Spleen (tissue), 11 donors: ENCODE measurements at regions not wholly inside any gene's neighbourhood (a gene's known extent, or its start where the extent isn't known, plus 50 kb on each side); places are given as distances from the start of the nearest gene placed in this dataset.

Experiments used
- DNase-seq: peaks from one replicate; pipeline ENCODE4 v3.0.0-alpha.2; 2020
- H3K27ac ChIP-seq, 8 donors: fragments of 200-600 bp; sonication (generic) in 7 of 8; 1 replicate in 4 of 8; 2 replicates in 4 of 8; pipeline versions ENCODE4 v1.5.0 to v1.8.0; 2016 to 2021; ENCODE audit warnings: inconsistent platforms in 4 of 8, mild to moderate bottlenecking in 4 of 8, moderate library complexity in 1 of 8
- H3K27me3 ChIP-seq, 7 donors: fragments of 200-600 bp; sonication (generic) in 6 of 7; replicated peaks in 1 of 7; 1 replicate in 4 of 7; 2 replicates in 3 of 7; pipeline versions ENCODE4 v1.5.0 to v1.8.0; 2016 to 2021; ENCODE audit warnings: inconsistent platforms in 3 of 7, mild to moderate bottlenecking in 1 of 7
- H3K36me3 ChIP-seq, 6 donors: fragments of 200-600 bp; sonication (generic) in 5 of 6; 1 replicate in 4 of 6; 2 replicates in 2 of 6; pipeline versions ENCODE4 v1.5.0 to v1.8.0; 2016 to 2021; ENCODE audit warnings: inconsistent platforms in 2 of 6
- H3K4me1 ChIP-seq, 6 donors: fragments of 200-600 bp; sonication (generic) in 5 of 6; 1 replicate in 3 of 6; 2 replicates in 3 of 6; pipeline versions ENCODE4 v1.5.0 to v1.8.0; 2016 to 2021; ENCODE audit warnings: inconsistent platforms in 3 of 6
- H3K4me3 ChIP-seq, 8 donors: fragments of 200-600 bp; sonication (generic) in 7 of 8; 1 replicate in 4 of 8; 2 replicates in 4 of 8; pipeline versions ENCODE4 v1.5.0 to v1.8.0; 2016 to 2021; ENCODE audit warnings: inconsistent platforms in 4 of 8, mild to moderate bottlenecking in 4 of 8, moderate library complexity in 2 of 8
- H3K9me3 ChIP-seq, 8 donors: fragments of 200-600 bp; sonication (generic) in 7 of 8; 1 replicate in 4 of 8; 2 replicates in 4 of 8; pipeline versions ENCODE4 v1.5.0 to v1.8.0; 2016 to 2021; ENCODE audit warnings: inconsistent platforms in 4 of 8
- POLR2A ChIP-seq, 3 donors: fragments of 450-650 bp; IDR thresholded peaks; one replicate each; pipeline ENCODE4 v1.5.1; 2017; ENCODE audit warnings: antibody characterized with exemption in 3 of 3, mild to moderate bottlenecking in 1 of 3
- POLR2AphosphoS5 ChIP-seq, 3 donors: sonication (generic); formaldehyde crosslinking; IDR thresholded peaks; one replicate each; pipeline ENCODE4 v1.5.1; 2017; ENCODE audit warnings: antibody characterized with exemption in 3 of 3
- WGBS, 5 donors: extraction: QIAGEN DNeasy Blood & Tissue Kit in 3 of 5; methylation state at CpG; one replicate each; pipeline versions ENCODE4 v1.1.5 to v1.1.7; 2013 to 2018; 5-methylcytosine and 5-hydroxymethylcytosine counted together
- intact Hi-C: fragments of 100-400 bp; cut with DNase I; formaldehyde crosslinking; loops from one replicate; pipeline ENCODE4 v1.15.0; 2023; ENCODE audit warnings: low total_unique reads
- small RNA-seq, 4 donors: library from RNA; depleted of rRNA; stranded (forward); fragments of <200 nt; gene quantifications; one replicate each; pipeline ENCODE3, GENCODE V24; 2016
- TF ChIP-seq, protein P1 (sequence below), 11 experiments: fragments of 200-600 bp in 7 of 11; fragments of 450-650 bp in 4 of 11; sonication (generic) in 4 of 11; IDR thresholded peaks in 8 of 11; conservative IDR thresholded peaks in 3 of 11; 1 replicate in 7 of 11; 2 replicates in 4 of 11; pipeline versions ENCODE4 v1.4.0 to v1.8.0; 2016 to 2021; ENCODE audit warnings: antibody characterized with exemption in 11 of 11, inconsistent platforms in 4 of 11, mild to moderate bottlenecking in 1 of 11
- donor health status: healthy with polysubstance abuse.
- donor health status: DM: no; HTN: no; CAD: no; lungs with moderate emphysema.
- donor health status: DM: no; HTN: no; CAD: no.
- donor health status: Bipolar disorder and iron deficiency.
- donor health status: healthy.
- donor health status: DM: no; HTN: no; CAD: no.
- donor health status: DM: yes; HTN: yes; CAD: no.

DNA sequence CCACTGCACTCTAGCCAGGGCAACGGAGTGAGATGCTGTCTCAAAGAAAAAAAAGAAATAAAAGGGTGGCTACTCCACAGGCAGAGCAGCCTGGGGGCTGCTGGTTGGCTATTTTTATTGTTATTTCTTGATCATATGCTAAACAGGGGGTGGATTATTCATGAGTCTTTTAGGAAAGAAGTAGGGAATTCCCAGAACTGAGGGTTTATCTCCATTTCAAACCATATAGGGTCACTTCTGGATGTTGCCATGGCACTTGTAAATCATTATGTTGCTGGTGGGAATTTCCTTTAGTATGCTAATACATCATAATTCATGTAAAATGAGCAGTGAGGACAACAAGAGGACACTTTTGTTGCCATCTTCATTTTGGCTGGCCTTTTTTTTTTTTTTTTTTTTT is 52.1 kb upstream of the GHITM start:
- Histone ChIP-seq H3K27ac (no peak overlapping the region), H3K9me3 (peaks cover 0 to 15% (median 7%) of the 10 kb centered on the region in 8 donors), H3K36me3 (no peaks in the 10 kb centered on the region), H3K4me3 (no peak overlapping the region), H3K4me1 (no peaks in the 10 kb centered on the region), H3K27me3 (peaks cover 0 to 7% (median 0%) of the 10 kb centered on the region in 7 donors)
- intact Hi-C loops = no loop called here
- no peak for DNase-seq
- TF ChIP-seq POLR2AphosphoS5 (IDR thresholded peaks at IDR 0.05) (no peak), POLR2A (IDR thresholded peaks at IDR 0.05) (no peak)
- TF ChIP-seq, protein P1, sequence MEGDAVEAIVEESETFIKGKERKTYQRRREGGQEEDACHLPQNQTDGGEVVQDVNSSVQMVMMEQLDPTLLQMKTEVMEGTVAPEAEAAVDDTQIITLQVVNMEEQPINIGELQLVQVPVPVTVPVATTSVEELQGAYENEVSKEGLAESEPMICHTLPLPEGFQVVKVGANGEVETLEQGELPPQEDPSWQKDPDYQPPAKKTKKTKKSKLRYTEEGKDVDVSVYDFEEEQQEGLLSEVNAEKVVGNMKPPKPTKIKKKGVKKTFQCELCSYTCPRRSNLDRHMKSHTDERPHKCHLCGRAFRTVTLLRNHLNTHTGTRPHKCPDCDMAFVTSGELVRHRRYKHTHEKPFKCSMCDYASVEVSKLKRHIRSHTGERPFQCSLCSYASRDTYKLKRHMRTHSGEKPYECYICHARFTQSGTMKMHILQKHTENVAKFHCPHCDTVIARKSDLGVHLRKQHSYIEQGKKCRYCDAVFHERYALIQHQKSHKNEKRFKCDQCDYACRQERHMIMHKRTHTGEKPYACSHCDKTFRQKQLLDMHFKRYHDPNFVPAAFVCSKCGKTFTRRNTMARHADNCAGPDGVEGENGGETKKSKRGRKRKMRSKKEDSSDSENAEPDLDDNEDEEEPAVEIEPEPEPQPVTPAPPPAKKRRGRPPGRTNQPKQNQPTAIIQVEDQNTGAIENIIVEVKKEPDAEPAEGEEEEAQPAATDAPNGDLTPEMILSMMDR (IDR thresholded peaks at IDR 0.05 in 8 of 11, conservative IDR thresholded peaks at IDR 0.05 in 3 of 11) = no peak
- 80 to 89% (median 83%) methylated on average over 1 of the region's 1 CpG for WGBS, 5 donors

DNA sequence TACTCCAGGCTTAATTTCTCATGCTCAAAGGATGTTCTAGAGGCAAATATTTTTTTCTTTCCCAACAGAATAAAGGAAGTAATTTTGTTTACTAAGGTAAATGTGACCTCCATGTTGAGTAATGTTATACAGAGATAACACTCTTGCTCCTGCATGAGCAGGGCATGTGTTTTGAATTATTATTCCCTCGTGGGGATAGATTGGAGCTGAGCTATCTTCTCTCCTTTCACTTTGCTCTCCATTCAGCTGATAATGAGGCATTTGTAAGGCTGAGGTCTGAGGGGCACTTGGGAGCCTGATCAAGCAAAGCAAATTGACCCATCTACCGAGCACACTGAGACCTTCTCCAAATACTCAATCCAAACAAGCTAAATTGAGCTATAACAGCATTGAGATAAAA is 50.7 kb upstream of the GHITM start:
- H3K4me3 ChIP-seq = no peak overlapping the region
- DNase-seq = no peak
- intact Hi-C loops = no loop called here
- TF ChIP-seq, protein P1 (IDR thresholded peaks at IDR 0.05 in 8 of 11, conservative IDR thresholded peaks at IDR 0.05 in 3 of 11) = no peak
- TF ChIP-seq POLR2A (IDR thresholded peaks at IDR 0.05) = no peak
- no peaks in the 10 kb centered on the region for H3K36me3 ChIP-seq
- WGBS, 5 donors = 24 to 43% (median 32%) methylated on average over 2 of the region's 2 CpGs
- peaks cover 0 to 7% (median 0%) of the 10 kb centered on the region in 7 donors for H3K27me3 ChIP-seq
- peaks cover 0 to 11% (median 6%) of the 10 kb centered on the region in 8 donors for H3K9me3 ChIP-seq
- no peaks in the 10 kb centered on the region for H3K4me1 ChIP-seq
- H3K27ac ChIP-seq = no peak overlapping the region

DNA sequence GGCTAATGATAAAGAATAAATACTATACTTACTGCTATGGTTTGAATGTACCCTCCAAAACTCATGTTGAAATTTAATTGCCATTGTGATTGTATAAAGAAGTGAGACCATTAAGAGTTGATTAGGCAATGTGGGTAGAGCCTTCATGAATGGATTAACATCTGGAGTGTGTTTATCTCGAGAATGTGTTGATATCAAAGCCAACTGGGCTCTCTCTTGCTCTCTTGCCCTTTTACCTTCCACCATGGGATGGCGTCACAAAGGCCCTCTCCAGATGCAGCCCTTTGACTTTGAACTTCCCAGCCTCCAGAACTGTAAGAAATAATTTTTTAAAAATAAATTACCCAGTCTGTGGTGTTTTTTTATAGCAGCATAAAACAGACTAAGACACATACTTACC is 50.1 kb upstream of the GHITM start:
- Histone ChIP-seq H3K4me3 (no peak overlapping the region), H3K27me3 (peaks cover 0 to 7% (median 0%) of the 10 kb centered on the region in 7 donors), H3K27ac (no peak overlapping the region), H3K4me1 (no peaks in the 10 kb centered on the region), H3K36me3 (no peaks in the 10 kb centered on the region), H3K9me3 (peaks cover 0 to 5% (median 1%) of the 10 kb centered on the region in 8 donors)
- TF ChIP-seq, protein P1 (IDR thresholded peaks at IDR 0.05 in 8 of 11, conservative IDR thresholded peaks at IDR 0.05 in 3 of 11) = no peak
- TF ChIP-seq POLR2A (IDR thresholded peaks at IDR 0.05) (no peak), POLR2AphosphoS5 (IDR thresholded peaks at IDR 0.05) (no peak)
- no peak for DNase-seq
- intact Hi-C loops = no loop called here
- 69 to 88% (median 73%) methylated on average over 2 of the region's 2 CpGs for WGBS, 5 donors

Small RNA genes in the stretch of these regions (small RNA-seq; reads per million reads assigned to genes)
- 0 reads per million in 4 donors for gene RNU1-65P
- gene RNU6-129P = 0 reads per million in 4 donors
- gene RNU6-478P = 0 reads per million in 4 donors
